HFFc6 (cell line): ENCODE measurements at regions not wholly inside any gene's neighbourhood (a gene's known extent, or its start where the extent isn't known, plus 50 kb on each side); places are given as distances from the start of the nearest gene placed in this dataset.
"Not testable (repeated sequence)": the region's sequence is repeated elsewhere in the genome, so short reads cannot be mapped to it uniquely, and the experiment has no call there.

Source experiments
- DNase-seq: peaks from one replicate; pipeline ENCODE4 v3.0.0-alpha.2; 2018
- H3K27ac Mint-ChIP-seq: 2 replicates; pipeline ENCODE4 v1.8.0; 2020; ENCODE audit warnings: mild to moderate bottlenecking, mixed read lengths
- H3K27me3 Mint-ChIP-seq: 2 replicates; pipeline ENCODE4 v1.8.0; 2021; ENCODE audit warnings: mild to moderate bottlenecking, moderate library complexity, mixed read lengths; ENCODE audit not compliant: insufficient read depth
- H3K36me3 Mint-ChIP-seq: 2 replicates; pipeline ENCODE4 v1.8.0; 2021; ENCODE audit warnings: low read depth, mixed read lengths
- H3K4me1 Mint-ChIP-seq: 2 replicates; pipeline ENCODE4 v1.8.0; 2020; ENCODE audit warnings: low read depth, mixed read lengths
- H3K4me3 Mint-ChIP-seq: 2 replicates; pipeline ENCODE4 v1.8.0; 2020; ENCODE audit warnings: mild to moderate bottlenecking, moderate library complexity, mixed read lengths
- H3K9me3 Mint-ChIP-seq: 2 replicates; pipeline ENCODE4 v1.8.0; 2020; ENCODE audit warnings: mild to moderate bottlenecking, mixed read lengths
- TF ChIP-seq, protein P1 (sequence below): fragments of 200-600 bp; sonication (generic); IDR thresholded peaks from 2 replicates; pipeline ENCODE4 v1.5.0; 2021; ENCODE audit warnings: antibody characterized with exemption, mild to moderate bottlenecking

DNA sequence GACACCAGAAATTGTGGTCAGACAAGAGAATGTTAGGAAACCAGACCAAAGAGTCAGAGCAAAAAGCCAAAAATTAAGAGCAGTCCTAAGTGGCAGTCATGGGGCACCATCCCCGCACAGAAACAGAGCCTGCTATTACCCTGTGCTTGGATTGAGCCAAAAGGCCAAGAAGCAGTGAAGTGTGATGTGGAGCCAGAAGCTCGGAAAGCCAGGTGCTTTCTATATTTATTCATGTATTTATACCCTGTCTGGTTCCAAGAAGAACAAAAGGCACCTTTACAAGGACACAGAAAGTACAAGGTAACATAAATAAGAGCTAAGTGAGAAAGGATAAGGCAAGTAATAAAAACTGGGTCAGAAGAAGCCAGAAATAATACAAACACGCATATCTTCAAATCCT is 336.2 kb upstream of the CNR1 start:
- TF ChIP-seq, protein P1, sequence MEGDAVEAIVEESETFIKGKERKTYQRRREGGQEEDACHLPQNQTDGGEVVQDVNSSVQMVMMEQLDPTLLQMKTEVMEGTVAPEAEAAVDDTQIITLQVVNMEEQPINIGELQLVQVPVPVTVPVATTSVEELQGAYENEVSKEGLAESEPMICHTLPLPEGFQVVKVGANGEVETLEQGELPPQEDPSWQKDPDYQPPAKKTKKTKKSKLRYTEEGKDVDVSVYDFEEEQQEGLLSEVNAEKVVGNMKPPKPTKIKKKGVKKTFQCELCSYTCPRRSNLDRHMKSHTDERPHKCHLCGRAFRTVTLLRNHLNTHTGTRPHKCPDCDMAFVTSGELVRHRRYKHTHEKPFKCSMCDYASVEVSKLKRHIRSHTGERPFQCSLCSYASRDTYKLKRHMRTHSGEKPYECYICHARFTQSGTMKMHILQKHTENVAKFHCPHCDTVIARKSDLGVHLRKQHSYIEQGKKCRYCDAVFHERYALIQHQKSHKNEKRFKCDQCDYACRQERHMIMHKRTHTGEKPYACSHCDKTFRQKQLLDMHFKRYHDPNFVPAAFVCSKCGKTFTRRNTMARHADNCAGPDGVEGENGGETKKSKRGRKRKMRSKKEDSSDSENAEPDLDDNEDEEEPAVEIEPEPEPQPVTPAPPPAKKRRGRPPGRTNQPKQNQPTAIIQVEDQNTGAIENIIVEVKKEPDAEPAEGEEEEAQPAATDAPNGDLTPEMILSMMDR, result no peak
- no peak overlapping the region for H3K4me3 Mint-ChIP-seq
- H3K27me3 Mint-ChIP-seq, result peaks cover 5% of the 10 kb centered on the region
- H3K27ac Mint-ChIP-seq, result no peak overlapping the region
- peaks cover 10% of the 10 kb centered on the region for H3K9me3 Mint-ChIP-seq
- H3K4me1 Mint-ChIP-seq, result no peaks in the 10 kb centered on the region
- no peaks in the 10 kb centered on the region for H3K36me3 Mint-ChIP-seq
- DNase-seq, result no peak

DNA sequence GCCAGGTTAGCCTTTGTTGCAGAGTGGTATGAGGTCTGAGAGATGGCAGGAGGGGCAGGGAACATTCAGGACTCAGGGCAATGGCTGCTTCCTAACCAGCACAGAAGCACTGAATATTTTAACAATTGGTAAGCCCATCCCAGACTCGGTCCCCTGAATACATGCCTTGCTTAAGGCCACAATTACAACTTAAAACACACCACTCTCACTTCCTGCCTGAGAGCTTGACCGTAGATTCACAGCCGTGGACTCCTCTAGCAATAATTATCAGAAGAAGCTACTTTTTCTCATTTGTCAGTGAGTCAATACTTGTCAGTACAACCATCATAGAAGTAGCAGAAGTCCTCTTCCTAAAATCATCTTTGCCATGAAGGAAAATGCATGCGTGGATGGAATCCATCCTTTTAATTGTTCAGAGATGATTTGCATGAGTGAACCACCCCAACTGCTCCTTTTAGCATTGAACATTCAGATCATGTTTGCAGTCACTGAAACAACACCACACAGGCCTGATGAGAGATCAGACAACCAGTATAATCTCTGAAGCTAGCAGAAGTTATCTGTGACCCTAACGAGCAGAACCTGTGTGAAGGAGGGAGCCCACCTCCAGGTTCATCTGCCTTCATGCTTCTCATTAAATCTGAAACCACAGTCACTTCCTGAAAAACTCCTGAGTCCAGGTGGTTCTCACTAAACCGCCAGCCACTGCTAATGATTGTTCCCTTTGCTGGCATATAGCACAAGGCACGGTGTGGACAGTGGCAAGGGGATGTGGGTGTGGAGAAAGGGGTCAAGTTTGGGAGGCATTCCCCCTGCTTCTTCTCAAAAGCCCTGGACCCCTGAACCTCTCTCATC is 333.9 kb upstream of the CNR1 start:
- Mint-ChIP-seq H3K36me3 (no peaks in the 10 kb centered on the region), H3K27me3 (peaks cover 5% of the 10 kb centered on the region), H3K4me1 (no peaks in the 10 kb centered on the region), H3K27ac (no peak overlapping the region), H3K4me3 (no peak overlapping the region), H3K9me3 (no peaks in the 10 kb centered on the region; the same call in 1 of the 2 replicates)
- no peak for DNase-seq
- TF ChIP-seq, protein P1, result no peak

DNA sequence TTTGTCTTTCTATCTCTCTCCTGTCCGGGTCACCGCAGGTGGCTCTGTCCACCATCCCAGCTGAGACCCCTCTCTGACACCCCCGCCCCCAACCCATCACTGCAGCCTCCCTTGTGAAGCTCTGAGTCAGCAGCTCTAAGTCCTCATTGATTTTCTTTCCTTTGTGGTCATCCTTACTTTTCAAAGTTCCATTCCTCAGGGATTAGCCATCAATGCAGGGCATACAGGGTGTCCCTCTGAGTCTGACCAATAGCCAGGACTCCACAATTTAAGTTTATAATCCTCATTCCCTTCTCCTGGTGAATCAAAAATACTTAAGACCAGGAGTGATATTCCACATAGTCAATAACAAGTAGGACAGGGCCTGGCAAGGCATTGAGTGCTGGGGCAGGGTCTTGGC is 333.3 kb upstream of the CNR1 start:
- peaks cover 5% of the 10 kb centered on the region for H3K27me3 Mint-ChIP-seq
- no peaks in the 10 kb centered on the region for H3K4me1 Mint-ChIP-seq
- H3K27ac Mint-ChIP-seq, result no peak overlapping the region
- TF ChIP-seq, protein P1, result no peak
- DNase-seq, result no peak
- no peak overlapping the region for H3K4me3 Mint-ChIP-seq
- H3K9me3 Mint-ChIP-seq, result no peaks in the 10 kb centered on the region; the same call in 1 of the 2 replicates
- no peaks in the 10 kb centered on the region for H3K36me3 Mint-ChIP-seq

DNA sequence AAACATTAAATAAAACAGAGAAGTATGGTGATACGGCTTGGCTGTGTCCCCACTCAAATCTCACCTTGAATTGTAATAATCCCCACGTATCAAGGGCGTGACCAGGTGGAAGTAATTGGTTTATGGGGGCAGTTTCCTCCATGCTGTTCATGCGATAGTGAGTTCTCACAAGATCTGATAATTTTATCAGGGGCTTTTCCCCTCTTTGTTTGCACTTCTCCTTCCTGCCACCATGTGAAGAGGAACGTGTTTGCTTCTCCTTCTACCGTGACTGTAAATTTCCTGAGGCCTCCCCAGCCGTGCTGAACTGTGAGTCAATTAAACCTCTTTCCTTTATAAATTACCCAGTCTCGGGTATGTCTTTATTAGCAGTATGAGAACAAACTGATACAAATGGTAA is 331.3 kb upstream of the CNR1 start:
- not testable (repeated sequence) for H3K4me3 Mint-ChIP-seq, H3K27me3 Mint-ChIP-seq

DNA sequence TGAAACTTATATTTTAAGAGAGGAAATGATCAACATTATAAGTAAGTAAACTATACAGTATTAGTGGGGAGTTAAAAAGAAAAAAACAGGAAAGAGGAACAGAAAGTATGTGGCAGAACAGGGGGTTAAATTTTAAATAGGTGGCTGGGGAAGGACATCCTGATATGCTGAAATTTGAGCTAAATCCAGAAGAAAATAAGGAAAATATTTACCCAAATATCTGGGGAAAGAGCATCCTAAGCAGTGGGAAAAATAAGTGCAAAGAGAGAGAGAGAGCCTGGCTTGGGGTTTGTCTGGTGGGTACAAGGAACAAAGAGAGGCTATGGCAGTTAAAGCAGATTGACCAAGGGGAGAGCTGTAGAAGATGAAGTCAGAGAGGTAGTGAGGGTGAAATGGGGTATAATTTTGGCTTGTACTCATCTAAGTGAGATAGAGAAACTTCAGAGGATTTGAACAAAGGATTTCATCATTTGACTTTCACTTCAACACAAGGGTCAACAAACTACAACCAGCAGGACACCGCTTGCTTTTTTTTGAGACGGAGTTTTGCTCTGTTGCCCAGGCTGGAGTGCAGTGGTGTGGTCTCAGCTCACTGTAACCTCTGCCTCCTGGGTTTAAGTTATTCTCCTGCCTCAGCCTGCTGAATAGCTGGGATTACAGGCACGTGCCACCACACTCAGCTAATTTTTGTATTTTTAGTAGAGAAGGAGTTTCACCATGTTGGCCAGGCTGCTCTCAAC is 328.4 kb upstream of the CNR1 start:
- peaks cover 6% of the 10 kb centered on the region for H3K27me3 Mint-ChIP-seq
- no peak overlapping the region for H3K4me3 Mint-ChIP-seq
- no peaks in the 10 kb centered on the region for H3K36me3 Mint-ChIP-seq
- H3K27ac Mint-ChIP-seq, result no peak overlapping the region
- DNase-seq, result no peak
- no peaks in the 10 kb centered on the region; the same call in 1 of the 2 replicates for H3K9me3 Mint-ChIP-seq
- TF ChIP-seq, protein P1, result no peak
- H3K4me1 Mint-ChIP-seq, result no peaks in the 10 kb centered on the region

More for the DNA sequence above, 331.3 kb upstream of the CNR1 start:
- not testable (repeated sequence) for H3K36me3 Mint-ChIP-seq, H3K4me1 Mint-ChIP-seq, H3K27ac Mint-ChIP-seq, DNase-seq, H3K9me3 Mint-ChIP-seq

DNA sequence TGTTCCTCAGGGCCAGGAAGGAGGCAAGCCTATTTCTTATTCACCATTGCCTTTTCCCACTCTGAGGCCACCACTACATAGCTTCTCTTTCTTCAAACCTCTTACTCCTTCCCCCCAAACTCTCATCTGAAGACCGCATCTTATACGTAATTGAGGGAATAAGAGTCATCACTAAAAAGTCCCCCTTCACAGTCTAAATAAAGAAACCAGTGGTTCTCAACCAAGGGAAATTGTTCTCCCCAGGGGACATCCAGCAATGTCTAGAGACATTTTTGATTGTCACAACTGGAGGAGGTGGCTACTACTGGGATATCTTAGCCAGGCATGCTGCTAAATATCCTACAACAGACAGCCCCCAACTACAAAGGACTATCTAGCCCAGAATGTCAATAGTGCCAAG is 327.6 kb upstream of the CNR1 start:
- H3K36me3 Mint-ChIP-seq, result no peaks in the 10 kb centered on the region
- H3K4me3 Mint-ChIP-seq, result no peak overlapping the region
- no peak overlapping the region for H3K27ac Mint-ChIP-seq
- peaks cover 4% of the 10 kb centered on the region; the same call in 1 of the 2 replicates for H3K27me3 Mint-ChIP-seq
- TF ChIP-seq, protein P1, result no peak
- no peaks in the 10 kb centered on the region; the same call in 1 of the 2 replicates for H3K9me3 Mint-ChIP-seq
- no peak for DNase-seq
- no peaks in the 10 kb centered on the region for H3K4me1 Mint-ChIP-seq
